B cell (primary cell): ENCODE measurements at regions not wholly inside any gene's neighbourhood (a gene's known extent, or its start where the extent isn't known, plus 50 kb on each side); places are given as distances from the start of the nearest gene placed in this dataset.

ENCODE experiments used
- EZH2 ChIP-seq: IDR thresholded peaks from 2 replicates; pipeline ENCODE4 v1.6.1; 2012; ENCODE audit warnings: borderline replicate concordance, low read depth, mild to moderate bottlenecking, moderate library complexity, low read length; ENCODE audit not compliant: insufficient read depth, poor library complexity, severe bottlenecking
- TF ChIP-seq, protein P1 (sequence below): fragments of 200-600 bp; IDR thresholded peaks from one replicate; pipeline ENCODE4 v1.8.0; 2022; ENCODE audit warnings: antibody characterized with exemption, mild to moderate bottlenecking

DNA sequence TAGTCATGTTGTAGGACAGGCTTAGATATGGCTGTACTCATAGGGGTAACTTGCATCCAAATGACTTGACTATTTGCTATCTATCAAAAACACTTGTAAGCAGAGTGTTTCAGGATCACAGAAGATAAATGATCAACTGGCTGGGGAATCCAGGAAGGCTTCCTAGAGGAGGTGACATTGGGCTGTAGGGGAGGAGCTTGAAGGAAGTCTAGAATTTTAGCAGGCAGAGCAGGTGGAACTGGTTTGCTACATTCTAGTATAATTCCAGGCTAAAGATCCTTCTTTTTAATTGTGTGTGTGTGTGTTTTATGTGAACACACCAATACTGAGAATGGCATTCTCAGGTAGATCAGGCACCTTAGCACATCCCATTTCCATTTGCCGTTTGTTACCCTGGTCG is 380.3 kb downstream of the MCTP2 start:
- no peak for TF ChIP-seq EZH2
- TF ChIP-seq, protein P1, sequence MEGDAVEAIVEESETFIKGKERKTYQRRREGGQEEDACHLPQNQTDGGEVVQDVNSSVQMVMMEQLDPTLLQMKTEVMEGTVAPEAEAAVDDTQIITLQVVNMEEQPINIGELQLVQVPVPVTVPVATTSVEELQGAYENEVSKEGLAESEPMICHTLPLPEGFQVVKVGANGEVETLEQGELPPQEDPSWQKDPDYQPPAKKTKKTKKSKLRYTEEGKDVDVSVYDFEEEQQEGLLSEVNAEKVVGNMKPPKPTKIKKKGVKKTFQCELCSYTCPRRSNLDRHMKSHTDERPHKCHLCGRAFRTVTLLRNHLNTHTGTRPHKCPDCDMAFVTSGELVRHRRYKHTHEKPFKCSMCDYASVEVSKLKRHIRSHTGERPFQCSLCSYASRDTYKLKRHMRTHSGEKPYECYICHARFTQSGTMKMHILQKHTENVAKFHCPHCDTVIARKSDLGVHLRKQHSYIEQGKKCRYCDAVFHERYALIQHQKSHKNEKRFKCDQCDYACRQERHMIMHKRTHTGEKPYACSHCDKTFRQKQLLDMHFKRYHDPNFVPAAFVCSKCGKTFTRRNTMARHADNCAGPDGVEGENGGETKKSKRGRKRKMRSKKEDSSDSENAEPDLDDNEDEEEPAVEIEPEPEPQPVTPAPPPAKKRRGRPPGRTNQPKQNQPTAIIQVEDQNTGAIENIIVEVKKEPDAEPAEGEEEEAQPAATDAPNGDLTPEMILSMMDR, result no peak
